Astrocyte of the cerebellum (primary cell): ENCODE measurements at regions not wholly inside any gene's neighbourhood (a gene's known extent, or its start where the extent isn't known, plus 50 kb on each side); places are given as distances from the start of the nearest gene placed in this dataset.

Experiments
- DNase-seq: peaks from one replicate; pipeline ENCODE4 v3.0.0-alpha.2; 2011; ENCODE audit warnings: low read depth
- H3K4me3 ChIP-seq: 2 replicates; pipeline ENCODE4 v1.5.1; 2011; ENCODE audit warnings: mild to moderate bottlenecking, low read depth, low read length, moderate library complexity
- in situ Hi-C: cut with HindIII; loops from 2 replicates; pipeline ENCODE4 v1.10.0; 2017; ENCODE audit warnings: low sequenced_read_pairs
- TF ChIP-seq, protein P1 (sequence below): IDR thresholded peaks from 2 replicates; pipeline ENCODE4 v1.5.1; 2012; ENCODE audit warnings: low read length, low read depth, moderate library complexity, mild to moderate bottlenecking; ENCODE audit errors: missing control alignments

DNA sequence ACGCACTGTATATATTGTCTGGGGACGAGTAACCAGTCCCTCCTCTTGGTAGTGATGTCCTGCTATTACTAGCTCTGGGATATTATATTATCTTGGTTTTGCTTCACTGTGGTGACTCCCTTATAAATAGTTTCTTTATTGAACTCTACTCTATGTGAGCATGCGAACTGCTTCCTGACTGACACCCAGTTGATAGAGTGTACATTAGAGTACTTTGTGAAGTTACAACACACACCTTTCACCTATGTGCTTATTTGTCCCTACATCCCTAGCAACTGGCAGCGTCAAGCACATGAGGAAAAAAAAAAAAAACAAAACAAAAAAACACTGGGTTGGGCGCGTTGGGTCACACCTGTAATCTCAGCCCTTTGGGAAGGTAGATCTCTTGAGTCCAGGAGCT lies 67.3 kb upstream of the TENT5A start:
- in situ Hi-C loops, result no loop called here
- DNase-seq, result no peak
- H3K4me3 ChIP-seq, result no peak overlapping the region
- TF ChIP-seq, protein P1, sequence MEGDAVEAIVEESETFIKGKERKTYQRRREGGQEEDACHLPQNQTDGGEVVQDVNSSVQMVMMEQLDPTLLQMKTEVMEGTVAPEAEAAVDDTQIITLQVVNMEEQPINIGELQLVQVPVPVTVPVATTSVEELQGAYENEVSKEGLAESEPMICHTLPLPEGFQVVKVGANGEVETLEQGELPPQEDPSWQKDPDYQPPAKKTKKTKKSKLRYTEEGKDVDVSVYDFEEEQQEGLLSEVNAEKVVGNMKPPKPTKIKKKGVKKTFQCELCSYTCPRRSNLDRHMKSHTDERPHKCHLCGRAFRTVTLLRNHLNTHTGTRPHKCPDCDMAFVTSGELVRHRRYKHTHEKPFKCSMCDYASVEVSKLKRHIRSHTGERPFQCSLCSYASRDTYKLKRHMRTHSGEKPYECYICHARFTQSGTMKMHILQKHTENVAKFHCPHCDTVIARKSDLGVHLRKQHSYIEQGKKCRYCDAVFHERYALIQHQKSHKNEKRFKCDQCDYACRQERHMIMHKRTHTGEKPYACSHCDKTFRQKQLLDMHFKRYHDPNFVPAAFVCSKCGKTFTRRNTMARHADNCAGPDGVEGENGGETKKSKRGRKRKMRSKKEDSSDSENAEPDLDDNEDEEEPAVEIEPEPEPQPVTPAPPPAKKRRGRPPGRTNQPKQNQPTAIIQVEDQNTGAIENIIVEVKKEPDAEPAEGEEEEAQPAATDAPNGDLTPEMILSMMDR, result no peak

GRCh38 chr6:81818901-81819361 lies 66.5 kb upstream of the TENT5A start:
- in situ Hi-C loops, result no loop called here
- no peak for DNase-seq
- TF ChIP-seq, protein P1, result no peak

GRCh38 chr6:81816380-81816779 lies 63.9 kb upstream of the TENT5A start:
- in situ Hi-C loops, result no loop called here
- H3K4me3 ChIP-seq, result no peak overlapping the region
- TF ChIP-seq, protein P1, result no peak
- DNase-seq, result no peak

More at GRCh38 chr6:81818901-81819361, 66.5 kb upstream of the TENT5A start:
- H3K4me3 ChIP-seq, result no peak overlapping the region

- DNase-seq, result no peak
Measured at GRCh38 chr6:81814370-81815076, 62.0 kb upstream of the TENT5A start.

DNA sequence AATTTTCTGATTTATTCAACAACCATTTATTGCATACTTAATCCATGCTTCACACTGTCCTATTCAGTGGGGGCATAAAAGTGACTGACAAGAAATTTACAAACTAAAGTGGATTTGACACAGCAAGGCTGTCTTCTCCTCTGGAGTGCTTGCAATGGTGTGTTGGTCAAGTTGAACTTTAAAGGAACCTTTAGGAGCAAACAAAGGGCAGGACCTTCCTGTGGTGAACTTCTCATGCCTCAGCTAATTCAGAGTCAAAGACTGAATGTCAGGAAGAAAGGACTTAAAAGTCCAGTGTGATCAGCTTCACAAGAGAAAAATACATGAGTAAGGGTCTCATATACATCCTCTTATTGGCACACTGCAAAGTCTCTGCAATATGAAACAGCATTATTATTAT lies 60.8 kb upstream of the TENT5A start:
- no peak for DNase-seq
- in situ Hi-C loops, result no loop called here
- H3K4me3 ChIP-seq, result no peak overlapping the region
- TF ChIP-seq, protein P1, result no peak

More at GRCh38 chr6:81814370-81815076, 62.0 kb upstream of the TENT5A start:
- TF ChIP-seq, protein P1, result no peak
- no peak overlapping the region for H3K4me3 ChIP-seq
- in situ Hi-C loops, result no loop called here

DNA sequence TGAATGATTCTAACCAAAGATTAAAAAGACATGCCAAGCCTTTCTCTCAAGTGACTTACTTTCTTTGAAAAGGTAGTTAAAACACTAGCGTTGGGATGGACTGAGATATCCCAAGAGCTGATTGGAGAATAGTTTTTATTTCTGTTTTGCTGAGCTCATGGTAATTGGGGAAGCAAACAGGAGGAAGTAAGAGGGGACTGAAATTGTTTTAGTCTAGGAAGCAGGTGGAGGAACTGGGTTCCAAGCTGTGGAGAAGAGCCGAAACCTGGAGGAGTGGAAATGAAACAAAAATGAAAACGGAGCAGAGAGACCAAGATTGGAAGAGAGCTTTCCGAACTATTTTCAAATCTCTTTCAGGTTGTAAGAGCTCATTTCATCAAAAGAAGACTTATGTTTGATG lies 59.9 kb upstream of the TENT5A start:
- in situ Hi-C loops, result no loop called here
- DNase-seq, result no peak
- H3K4me3 ChIP-seq, result no peak overlapping the region
- TF ChIP-seq, protein P1, result no peak
